GM23338 (cell line): ENCODE measurements at regions not wholly inside any gene's neighbourhood (a gene's known extent, or its start where the extent isn't known, plus 50 kb on each side); places are given as distances from the start of the nearest gene placed in this dataset.
A peak's percentile ranks its signal among the peaks of the same experiment; 100 is the strongest.

Source experiments
- ATAC-seq: fragments of 200-7000 bp; cut with Tn5 transposase; 3 replicates; pipeline ENCODE4 v1.9.1; 2020
- DNase-seq: peaks from one replicate; pipeline ENCODE4 v3.0.0-alpha.2; 2015; ENCODE audit warnings: low spot score
- H2AFZ ChIP-seq: fragments of 200-600 bp; sonication (generic); 2 replicates; pipeline ENCODE4 v1.8.0; 2016; ENCODE audit warnings: antibody characterized with exemption, mild to moderate bottlenecking, moderate library complexity
- H3F3A ChIP-seq: fragments of 200-600 bp; sonication (generic); replicated peaks from 2 replicates; pipeline ENCODE4 v1.8.0; 2017; ENCODE audit warnings: antibody characterized with exemption, mixed run types, low read depth
- H3K27ac ChIP-seq: fragments of 200-600 bp; sonication (generic); 2 replicates; pipeline ENCODE4 v1.6.1; 2016; ENCODE audit warnings: low read depth
- H3K27me3 ChIP-seq: fragments of 200-600 bp; sonication (generic); 2 replicates; pipeline ENCODE4 v1.8.0; 2016; ENCODE audit warnings: mild to moderate bottlenecking, mixed run types, moderate library complexity; ENCODE audit not compliant: insufficient read depth
- H3K36me3 ChIP-seq: fragments of 200-600 bp; sonication (generic); 2 replicates; pipeline ENCODE4 v1.8.0; 2016; ENCODE audit warnings: mild to moderate bottlenecking; ENCODE audit not compliant: insufficient read depth
- H3K4me1 ChIP-seq: fragments of 200-600 bp; sonication (generic); 2 replicates; pipeline ENCODE4 v1.8.0; 2016; ENCODE audit warnings: mild to moderate bottlenecking, moderate library complexity; ENCODE audit not compliant: insufficient read depth
- H3K4me2 ChIP-seq: fragments of 200-600 bp; sonication (generic); 2 replicates; pipeline ENCODE4 v1.7.1; 2017; ENCODE audit warnings: mixed run types
- H3K4me3 ChIP-seq: fragments of 200-600 bp; sonication (generic); 2 replicates; pipeline ENCODE4 v1.6.1; 2016; ENCODE audit warnings: mixed run types
- H3K79me2 ChIP-seq: fragments of 200-600 bp; sonication (generic); replicated peaks from 2 replicates; pipeline ENCODE4 v1.8.0; 2017; ENCODE audit warnings: mild to moderate bottlenecking; ENCODE audit not compliant: insufficient read depth
- H3K9me2 ChIP-seq: fragments of 200-600 bp; sonication (generic); 2 replicates; pipeline ENCODE4 v1.8.0; 2017; ENCODE audit not compliant: insufficient read depth
- H4K20me1 ChIP-seq: fragments of 200-600 bp; sonication (generic); replicated peaks from 2 replicates; pipeline ENCODE4 v1.8.0; 2017; ENCODE audit warnings: mild to moderate bottlenecking; ENCODE audit not compliant: insufficient read depth
- H3K27ac Mint-ChIP-seq: 2 replicates; pipeline ENCODE4 v1.8.0; 2020; ENCODE audit warnings: inconsistent platforms, mild to moderate bottlenecking, moderate library complexity, mixed read lengths
- H3K27me3 Mint-ChIP-seq: 3 replicates; pipeline ENCODE4 v1.8.0; 2022; ENCODE audit warnings: low read depth, mild to moderate bottlenecking, moderate library complexity, mixed read lengths, inconsistent platforms; ENCODE audit not compliant: insufficient read depth, poor library complexity
- H3K36me3 Mint-ChIP-seq: 3 replicates; pipeline ENCODE4 v1.8.0; 2021; ENCODE audit warnings: low read depth, mild to moderate bottlenecking, inconsistent platforms, moderate library complexity, mixed read lengths
- H3K4me1 Mint-ChIP-seq: 3 replicates; pipeline ENCODE4 v1.8.0; 2020; ENCODE audit warnings: mild to moderate bottlenecking, inconsistent platforms, mixed read lengths
- H3K4me3 Mint-ChIP-seq: 3 replicates; pipeline ENCODE4 v1.8.0; 2021; ENCODE audit warnings: moderate library complexity, mild to moderate bottlenecking, inconsistent platforms, mixed read lengths
- H3K9me3 Mint-ChIP-seq: 3 replicates; pipeline ENCODE4 v1.8.0; 2020; ENCODE audit warnings: moderate library complexity, mild to moderate bottlenecking, inconsistent platforms, mixed read lengths
- CREB1 ChIP-seq: fragments of 250-450 bp; sonication (Bioruptor Pico); IDR thresholded peaks from 2 replicates; pipeline ENCODE4 v1.5.0; 2020; ENCODE audit warnings: low read depth, mild to moderate bottlenecking, moderate library complexity
- CTCF ChIP-seq, 2 experiments: fragments of 200-600 bp in 1 of 2; sonication (generic) in 1 of 2; conservative IDR thresholded peaks; 2 replicates each; pipeline versions ENCODE4 v1.5.1 to v1.6.1; 2016 to 2017; ENCODE audit warnings: antibody characterized with exemption in 2 of 2, low read depth in 2 of 2, mild to moderate bottlenecking in 2 of 2, moderate library complexity in 1 of 2
- ETS1 ChIP-seq: IDR thresholded peaks from 2 replicates; pipeline ENCODE4 v1.6.1; 2016; ENCODE audit warnings: antibody characterized with exemption
- EZH2 ChIP-seq: fragments of 200-600 bp; sonication (generic); IDR thresholded peaks from one replicate; pipeline ENCODE4 v1.8.0; 2017; ENCODE audit warnings: antibody characterized with exemption, mild to moderate bottlenecking, low read depth; ENCODE audit not compliant: unreplicated experiment
- EZH2phosphoT487 ChIP-seq: fragments of 200-600 bp; sonication (generic); IDR thresholded peaks from one replicate; pipeline ENCODE4 v1.8.1; 2018; ENCODE audit warnings: antibody characterized with exemption; ENCODE audit not compliant: unreplicated experiment
- JUNB ChIP-seq: IDR thresholded peaks from one replicate; pipeline ENCODE4 v1.6.1; 2016; ENCODE audit warnings: antibody characterized with exemption; ENCODE audit not compliant: unreplicated experiment
- NANOG ChIP-seq: IDR thresholded peaks from 2 replicates; pipeline ENCODE4 v1.6.1; 2016; ENCODE audit warnings: antibody characterized with exemption, borderline replicate concordance
- POLR2AphosphoS5 ChIP-seq: IDR thresholded peaks from 2 replicates; pipeline ENCODE4 v1.6.1; 2016; ENCODE audit warnings: antibody characterized with exemption, low read depth
- REST ChIP-seq: IDR thresholded peaks from one replicate; pipeline ENCODE4 v1.6.1; 2018; ENCODE audit warnings: antibody characterized with exemption; ENCODE audit not compliant: unreplicated experiment
- STAT1 ChIP-seq: IDR thresholded peaks from one replicate; pipeline ENCODE4 v1.6.1; 2016; ENCODE audit warnings: antibody characterized with exemption; ENCODE audit not compliant: unreplicated experiment
- ZNF114 ChIP-seq: fragments of 250-450 bp; sonication (Bioruptor Pico); IDR thresholded peaks from 2 replicates; pipeline ENCODE4 v1.5.0; 2020; ENCODE audit warnings: mild to moderate bottlenecking, moderate library complexity
- ZNF331 ChIP-seq: fragments of 250-450 bp; sonication (Bioruptor Pico); IDR thresholded peaks from 2 replicates; pipeline ENCODE4 v1.5.0; 2020; ENCODE audit warnings: low read depth, mild to moderate bottlenecking, moderate library complexity
- ZNF462 ChIP-seq: fragments of 250-450 bp; sonication (Bioruptor Pico); IDR thresholded peaks from 2 replicates; pipeline ENCODE4 v1.5.0; 2020; ENCODE audit warnings: mild to moderate bottlenecking, moderate library complexity

GRCh38 chr10:128539510-128540127 lies 413.4 kb upstream of the MKI67 start:
- no peaks in the 10 kb centered on the region for H3K36me3 Mint-ChIP-seq
- Histone ChIP-seq H3K4me1 (peaks cover 89% of the 10 kb centered on the region), H3K4me2 (peak overlapping the region; percentile 75), H3K36me3 (no peaks in the 10 kb centered on the region), H3F3A (0 out of 2 replicates have a peak, but pooled peaks cover 8% of the 10 kb centered on the region), H2AFZ (no peak overlapping the region), H4K20me1 (no peaks in the 10 kb centered on the region), H3K4me3 (peak overlapping the region; percentile 48), H3K27ac (no peak overlapping the region), H3K9me2 (no peaks in the 10 kb centered on the region), H3K79me2 (no peaks in the 10 kb centered on the region), H3K27me3 (no peaks in the 10 kb centered on the region)
- no peaks in the 10 kb centered on the region for H3K9me3 Mint-ChIP-seq
- ATAC-seq: peak; percentile 6; the same call in 1 of the 3 replicates
- no peak for DNase-seq
- H3K4me1 Mint-ChIP-seq: peaks cover 84% of the 10 kb centered on the region
- no peak overlapping the region for H3K27ac Mint-ChIP-seq
- H3K4me3 Mint-ChIP-seq: peak overlapping the region; percentile 66; the same call in 2 of the 3 replicates
- H3K27me3 Mint-ChIP-seq: peaks cover 18% of the 10 kb centered on the region
- no peak for TF ChIP-seq EZH2phosphoT487
- TF ChIP-seq STAT1: no peak
- TF ChIP-seq REST: no peak
- no peak for TF ChIP-seq ETS1
- no peak for TF ChIP-seq CREB1 (CRISPR knock-in tag)
- no peak for TF ChIP-seq ZNF331 (CRISPR knock-in tag)
- no peak for TF ChIP-seq JUNB
- no peak for TF ChIP-seq EZH2
- TF ChIP-seq ZNF462 (CRISPR knock-in tag): no peak
- TF ChIP-seq NANOG: no peak
- TF ChIP-seq ZNF114 (CRISPR knock-in tag): no peak
- no peak for TF ChIP-seq CTCF (conservative IDR thresholded peaks at IDR 0.05; ENCODE audit: low read depth in 2 of 2)
- TF ChIP-seq POLR2AphosphoS5: no peak
